Activated naive CD4-positive, alpha-beta T cell treated with anti-CD3 and anti-CD28 coated beads for 36 hours (primary cell): ENCODE measurements at regions not wholly inside any gene's neighbourhood (a gene's known extent, or its start where the extent isn't known, plus 50 kb on each side); places are given as distances from the start of the nearest gene placed in this dataset.
"Not testable (repeated sequence)": the region's sequence is repeated elsewhere in the genome, so short reads cannot be mapped to it uniquely, and the experiment has no call there.

Experiments
- CTCF ChIA-PET: fragments of 350-600 bp; sonication (Branson Sonifier 250); formaldehyde crosslinking; loops from one replicate; lab custom pipeline; 2021; ENCODE audit warnings: antibody characterized with exemption; lab: Charles Lee
- DNase-seq: peaks from one replicate; pipeline ENCODE4 v3.0.0-alpha.2; 2020
- H3K27ac Mint-ChIP-seq: one replicate; pipeline ENCODE4 v1.8.0; 2021; ENCODE audit warnings: mild to moderate bottlenecking, mixed read lengths
- H3K27me3 Mint-ChIP-seq: one replicate; pipeline ENCODE4 v1.8.0; 2021; ENCODE audit warnings: low read depth, mixed read lengths
- H3K36me3 Mint-ChIP-seq: one replicate; pipeline ENCODE4 v1.8.0; 2021; ENCODE audit warnings: low read depth, mixed read lengths
- H3K4me1 Mint-ChIP-seq: one replicate; pipeline ENCODE4 v1.8.0; 2021; ENCODE audit warnings: low read depth, mixed read lengths
- H3K4me3 Mint-ChIP-seq: one replicate; pipeline ENCODE4 v1.8.0; 2021; ENCODE audit warnings: mild to moderate bottlenecking, moderate library complexity, mixed read lengths
- H3K9me3 Mint-ChIP-seq: one replicate; pipeline ENCODE4 v1.8.0; 2021; ENCODE audit warnings: mixed read lengths
- intact Hi-C: fragments of 100-400 bp; cut with micrococcal nuclease; formaldehyde crosslinking; loops from one replicate; pipeline ENCODE4 v1.15.1; 2023

GRCh38 chr18:41865796-41866195 lies 89.2 kb upstream of the PIK3C3 start:
- H3K27ac Mint-ChIP-seq, H3K36me3 Mint-ChIP-seq, H3K4me1 Mint-ChIP-seq, H3K4me3 Mint-ChIP-seq, intact Hi-C loops, H3K27me3 Mint-ChIP-seq, DNase-seq, H3K9me3 Mint-ChIP-seq: not testable (repeated sequence)
- CTCF ChIA-PET: interaction anchor here (0.6 kb wide), 1 partner anchor 1753 kb away, joined by 3 read pairs; no protein-coding TSS in a partner anchor

DNA sequence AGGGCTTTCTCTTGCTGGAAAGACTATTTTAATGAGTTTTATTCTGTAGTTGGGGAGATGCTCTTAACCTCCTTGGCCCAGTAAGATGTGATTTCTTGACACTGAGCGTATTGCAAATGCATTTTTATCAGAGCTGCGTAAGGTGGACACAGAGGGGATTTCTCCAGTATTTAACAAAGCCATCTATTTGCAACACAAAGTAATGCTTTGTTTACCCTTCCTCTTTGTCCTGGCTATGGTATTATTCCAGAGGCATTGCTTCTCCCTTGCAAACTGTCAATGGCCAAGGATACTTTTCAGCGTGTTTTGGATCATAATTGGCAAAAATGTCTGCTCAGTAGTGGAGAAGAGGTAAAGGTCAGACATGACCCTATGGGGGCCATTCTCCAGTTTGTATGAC lies 90.8 kb upstream of the PIK3C3 start:
- no peak for DNase-seq
- no peak overlapping the region for H3K4me3 Mint-ChIP-seq
- no peak overlapping the region for H3K27ac Mint-ChIP-seq
- no peaks in the 10 kb centered on the region for H3K36me3 Mint-ChIP-seq
- H3K27me3 Mint-ChIP-seq: peaks cover 7% of the 10 kb centered on the region
- intact Hi-C loops: no loop called here
- no peaks in the 10 kb centered on the region for H3K9me3 Mint-ChIP-seq
- H3K4me1 Mint-ChIP-seq: no peaks in the 10 kb centered on the region
- CTCF ChIA-PET: interaction anchor here (0.6 kb wide), 1 partner anchor 879 kb away, joined by 3 read pairs; no protein-coding TSS in a partner anchor

GRCh38 chr18:41862921-41863320 lies 92.1 kb upstream of the PIK3C3 start:
- Mint-ChIP-seq H3K27ac (no peak overlapping the region), H3K36me3 (no peaks in the 10 kb centered on the region), H3K4me3 (no peak overlapping the region), H3K27me3 (peaks cover 7% of the 10 kb centered on the region), H3K9me3 (no peaks in the 10 kb centered on the region), H3K4me1 (no peaks in the 10 kb centered on the region)
- DNase-seq: no peak
- intact Hi-C loops: no loop called here
- CTCF ChIA-PET: no interaction called here

GRCh38 chr18:41860987-41861386 lies 94.0 kb upstream of the PIK3C3 start:
- Mint-ChIP-seq H3K27ac (no peak overlapping the region), H3K4me1 (no peaks in the 10 kb centered on the region), H3K36me3 (no peaks in the 10 kb centered on the region), H3K4me3 (no peak overlapping the region), H3K27me3 (peaks cover 9% of the 10 kb centered on the region), H3K9me3 (no peaks in the 10 kb centered on the region)
- CTCF ChIA-PET: no interaction called here
- intact Hi-C loops: no loop called here
- no peak for DNase-seq

- Mint-ChIP-seq H3K9me3 (no peaks in the 10 kb centered on the region), H3K4me3 (no peak overlapping the region), H3K27ac (no peak overlapping the region), H3K27me3 (peaks cover 11% of the 10 kb centered on the region), H3K4me1 (no peaks in the 10 kb centered on the region), H3K36me3 (no peaks in the 10 kb centered on the region)
- no peak for DNase-seq
- CTCF ChIA-PET: interaction anchor here (1.2 kb wide), 1 partner anchor 49 kb away, joined by 3 read pairs; no protein-coding TSS in a partner anchor
- intact Hi-C loops: no loop called here
These were observed 96.1 kb upstream of the PIK3C3 start for GRCh38 chr18:41858761-41859555.

DNA sequence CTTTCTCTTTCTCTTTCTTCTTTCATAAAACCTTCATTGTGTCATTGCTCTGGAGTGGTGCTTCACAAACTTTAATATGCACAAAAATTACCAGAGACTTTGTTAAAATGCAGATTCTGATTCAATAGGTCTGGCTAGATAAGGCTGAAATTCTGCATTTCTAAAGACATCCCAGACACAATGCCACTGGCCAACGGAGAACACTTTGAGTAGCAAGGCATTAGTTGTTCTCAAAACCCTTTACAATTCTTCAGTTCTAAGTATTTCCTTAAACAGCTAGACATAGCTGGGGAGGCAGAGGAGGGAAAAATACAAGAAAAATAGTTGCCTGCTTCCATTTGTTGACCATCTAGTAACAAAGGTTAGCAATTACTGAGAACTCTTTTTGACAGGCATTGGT lies 101.8 kb upstream of the PIK3C3 start:
- no peak overlapping the region for H3K27ac Mint-ChIP-seq
- intact Hi-C loops: no loop called here
- H3K4me3 Mint-ChIP-seq: no peak overlapping the region
- no peaks in the 10 kb centered on the region for H3K9me3 Mint-ChIP-seq
- peaks cover 11% of the 10 kb centered on the region for H3K27me3 Mint-ChIP-seq
- no peaks in the 10 kb centered on the region for H3K4me1 Mint-ChIP-seq
- CTCF ChIA-PET: no interaction called here
- no peaks in the 10 kb centered on the region for H3K36me3 Mint-ChIP-seq
- no peak for DNase-seq

- H3K4me3 Mint-ChIP-seq: no peak overlapping the region
- H3K36me3 Mint-ChIP-seq: no peaks in the 10 kb centered on the region
- intact Hi-C loops: no loop called here
- no peaks in the 10 kb centered on the region for H3K9me3 Mint-ChIP-seq
- no peak overlapping the region for H3K27ac Mint-ChIP-seq
- peaks cover 15% of the 10 kb centered on the region for H3K27me3 Mint-ChIP-seq
- CTCF ChIA-PET: no interaction called here
- H3K4me1 Mint-ChIP-seq: no peaks in the 10 kb centered on the region
- DNase-seq: no peak
These were observed 104.3 kb upstream of the PIK3C3 start for GRCh38 chr18:41850781-41851180.

GRCh38 chr18:41849632-41850031 lies 105.4 kb upstream of the PIK3C3 start:
- Mint-ChIP-seq H3K4me1 (no peaks in the 10 kb centered on the region), H3K27me3 (peaks cover 15% of the 10 kb centered on the region), H3K36me3 (no peaks in the 10 kb centered on the region), H3K27ac (no peak overlapping the region), H3K4me3 (no peak overlapping the region), H3K9me3 (no peaks in the 10 kb centered on the region)
- intact Hi-C loops: no loop called here
- CTCF ChIA-PET: no interaction called here
- DNase-seq: no peak

GRCh38 chr18:41845563-41845962 lies 109.5 kb upstream of the PIK3C3 start:
- no peaks in the 10 kb centered on the region for H3K36me3 Mint-ChIP-seq
- intact Hi-C loops: no loop called here
- H3K9me3 Mint-ChIP-seq: no peaks in the 10 kb centered on the region
- H3K27ac Mint-ChIP-seq: no peak overlapping the region
- no peak overlapping the region for H3K4me3 Mint-ChIP-seq
- peaks cover 13% of the 10 kb centered on the region for H3K27me3 Mint-ChIP-seq
- H3K4me1 Mint-ChIP-seq: no peaks in the 10 kb centered on the region
- no peak for DNase-seq
- CTCF ChIA-PET: no interaction called here

DNA sequence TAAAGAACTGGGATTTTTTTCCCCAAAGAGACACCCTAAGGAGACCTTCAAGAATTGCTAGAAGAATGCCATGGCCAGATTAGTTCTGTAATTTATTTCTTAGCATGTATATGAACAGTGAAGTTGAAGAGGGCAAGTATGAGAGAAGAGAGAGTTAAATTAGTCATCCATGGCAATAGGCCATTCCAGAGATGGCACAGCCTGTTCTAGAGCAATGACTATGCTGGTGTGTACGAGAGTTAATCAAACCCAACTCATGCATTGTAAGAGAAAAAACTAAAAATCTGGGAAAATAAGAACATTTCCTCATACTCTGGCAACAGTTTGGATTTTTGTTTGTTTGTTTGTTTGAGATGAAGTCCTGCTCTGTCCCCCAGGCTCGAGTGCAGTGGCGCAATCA lies 112.1 kb upstream of the PIK3C3 start:
- no peaks in the 10 kb centered on the region for H3K36me3 Mint-ChIP-seq
- CTCF ChIA-PET: no interaction called here
- intact Hi-C loops: no loop called here
- H3K4me3 Mint-ChIP-seq: no peak overlapping the region
- peaks cover 10% of the 10 kb centered on the region for H3K27me3 Mint-ChIP-seq
- H3K27ac Mint-ChIP-seq: no peak overlapping the region
- no peak for DNase-seq
- H3K4me1 Mint-ChIP-seq: no peaks in the 10 kb centered on the region
- H3K9me3 Mint-ChIP-seq: no peaks in the 10 kb centered on the region

GRCh38 chr18:41829647-41830516 lies 125.2 kb upstream of the PIK3C3 start:
- Mint-ChIP-seq H3K4me1 (no peaks in the 10 kb centered on the region), H3K27ac (no peak overlapping the region), H3K4me3 (no peak overlapping the region), H3K9me3 (no peaks in the 10 kb centered on the region), H3K27me3 (peaks cover 2% of the 10 kb centered on the region), H3K36me3 (no peaks in the 10 kb centered on the region)
- CTCF ChIA-PET: no interaction called here
- intact Hi-C loops: loop anchor here (10.0 kb wide), 1 partner anchor 75 kb away; no protein-coding TSS in a partner anchor
- no peak for DNase-seq

- H3K36me3 Mint-ChIP-seq: no peaks in the 10 kb centered on the region
- intact Hi-C loops: loop anchor here (10.0 kb wide), 1 partner anchor 77 kb away; no protein-coding TSS in a partner anchor
- DNase-seq: no peak
- CTCF ChIA-PET: interaction anchor here (0.6 kb wide), 1 partner anchor 55 kb away, joined by 3 read pairs; no protein-coding TSS in a partner anchor
- no peak overlapping the region for H3K4me3 Mint-ChIP-seq
- H3K4me1 Mint-ChIP-seq: no peaks in the 10 kb centered on the region
- no peak overlapping the region for H3K27ac Mint-ChIP-seq
- H3K9me3 Mint-ChIP-seq: no peaks in the 10 kb centered on the region
- H3K27me3 Mint-ChIP-seq: peaks cover 2% of the 10 kb centered on the region
These were observed 126.9 kb upstream of the PIK3C3 start for GRCh38 chr18:41828137-41828536.
